Keratinocyte (primary cell): ENCODE measurements at regions not wholly inside any gene's neighbourhood (a gene's known extent, or its start where the extent isn't known, plus 50 kb on each side); places are given as distances from the start of the nearest gene placed in this dataset.

Source experiments
- DNase-seq: peaks from one replicate; pipeline ENCODE4 v3.0.0-alpha.2; 2011; ENCODE audit warnings: low read depth, missing footprints, low spot score
- FAIRE-seq: peaks from 2 replicates; lab custom pipeline; 2011; peaks lifted over from hg19 to GRCh38; lab: Jason Lieb, UNC
- H2AFZ ChIP-seq: 2 replicates; pipeline ENCODE4 v1.6.0; 2012; ENCODE audit warnings: low read length, control low read depth, inconsistent platforms; ENCODE audit not compliant: control insufficient read depth
- H3K27ac ChIP-seq: 2 replicates; pipeline ENCODE4 v1.5.1; 2011; ENCODE audit warnings: low read length; ENCODE audit not compliant: control insufficient read depth, insufficient read depth
- H3K27me3 ChIP-seq: 3 replicates; pipeline ENCODE4 v1.6.0; 2011; ENCODE audit warnings: low read length; ENCODE audit not compliant: control insufficient read depth, insufficient read depth; ENCODE audit errors: extremely low read depth
- H3K36me3 ChIP-seq, 2 experiments: 2 replicates in 1 of 2; 3 replicates in 1 of 2; pipeline ENCODE4 v1.5.1; 2011; ENCODE audit warnings: low read length in 2 of 2, mild to moderate bottlenecking in 1 of 2; ENCODE audit not compliant: control insufficient read depth in 2 of 2, insufficient read depth in 2 of 2; ENCODE audit errors: extremely low read depth in 1 of 2
- H3K4me1 ChIP-seq: 3 replicates; pipeline ENCODE4 v1.5.1; 2011; ENCODE audit warnings: low read length; ENCODE audit not compliant: control insufficient read depth, insufficient read depth; ENCODE audit errors: extremely low read depth
- H3K4me2 ChIP-seq: 3 replicates; pipeline ENCODE4 v1.6.0; 2011; ENCODE audit warnings: low read depth, low read length; ENCODE audit not compliant: control insufficient read depth, insufficient read depth; ENCODE audit errors: extremely low read depth
- H3K4me3 ChIP-seq, 3 experiments: fragments of 200-600 bp in 1 of 3; sonication (generic) in 1 of 3; 2 replicates in 2 of 3; 3 replicates in 1 of 3; pipeline ENCODE4 v1.5.1; 2011 to 2016; ENCODE audit warnings: low read length in 3 of 3, mild to moderate bottlenecking in 3 of 3, control low read depth in 2 of 3, inconsistent platforms in 1 of 3, low read depth in 1 of 3, mixed read lengths in 1 of 3, mixed run types in 1 of 3, moderate library complexity in 1 of 3; ENCODE audit not compliant: control insufficient read depth in 2 of 3, insufficient read depth in 2 of 3; ENCODE audit errors: extremely low read depth in 1 of 3
- H3K79me2 ChIP-seq: 2 replicates; pipeline ENCODE4 v1.6.0; 2012; ENCODE audit warnings: low read length; ENCODE audit not compliant: control insufficient read depth, insufficient read depth
- H3K9ac ChIP-seq: 3 replicates; pipeline ENCODE4 v1.6.0; 2011; ENCODE audit warnings: low read length; ENCODE audit not compliant: control insufficient read depth, insufficient read depth; ENCODE audit errors: extremely low read depth
- H3K9me1 ChIP-seq: 3 replicates; pipeline ENCODE4 v1.6.0; 2011; ENCODE audit warnings: low read length; ENCODE audit not compliant: control insufficient read depth, insufficient read depth; ENCODE audit errors: extremely low read depth
- H3K9me3 ChIP-seq: 2 replicates; pipeline ENCODE4 v1.5.1; 2012; ENCODE audit warnings: low read depth, low read length; ENCODE audit not compliant: control insufficient read depth
- H4K20me1 ChIP-seq: 3 replicates; pipeline ENCODE4 v1.6.0; 2011; ENCODE audit warnings: low read length; ENCODE audit not compliant: control insufficient read depth, insufficient read depth; ENCODE audit errors: extremely low read depth
- EZH2 ChIP-seq: IDR thresholded peaks from one replicate; pipeline ENCODE4 v1.6.1; 2012; ENCODE audit warnings: inconsistent platforms, mild to moderate bottlenecking, low read length, moderate library complexity
- dilution Hi-C: fragments of 300-500 bp; cut with MboI; formaldehyde crosslinking; loops from one replicate; pipeline ENCODE4 v1.7.0; 2020; ENCODE audit warnings: low sequenced_read_pairs; ENCODE audit not compliant: extremely low pct_ligation_motif_present
- TF ChIP-seq, protein P1 (sequence below), 3 experiments: IDR thresholded peaks in 1 of 3; conservative IDR thresholded peaks in 1 of 3; optimal IDR thresholded peaks in 1 of 3; 2 replicates in 2 of 3; 3 replicates in 1 of 3; pipeline versions ENCODE3 to v1.5.1; 2011; ENCODE audit warnings: low read length in 3 of 3, mild to moderate bottlenecking in 3 of 3, moderate library complexity in 2 of 3, control low read depth in 1 of 3, inconsistent platforms in 1 of 3; ENCODE audit not compliant: insufficient read depth in 2 of 3; ENCODE audit errors: extremely low read depth in 1 of 3

DNA sequence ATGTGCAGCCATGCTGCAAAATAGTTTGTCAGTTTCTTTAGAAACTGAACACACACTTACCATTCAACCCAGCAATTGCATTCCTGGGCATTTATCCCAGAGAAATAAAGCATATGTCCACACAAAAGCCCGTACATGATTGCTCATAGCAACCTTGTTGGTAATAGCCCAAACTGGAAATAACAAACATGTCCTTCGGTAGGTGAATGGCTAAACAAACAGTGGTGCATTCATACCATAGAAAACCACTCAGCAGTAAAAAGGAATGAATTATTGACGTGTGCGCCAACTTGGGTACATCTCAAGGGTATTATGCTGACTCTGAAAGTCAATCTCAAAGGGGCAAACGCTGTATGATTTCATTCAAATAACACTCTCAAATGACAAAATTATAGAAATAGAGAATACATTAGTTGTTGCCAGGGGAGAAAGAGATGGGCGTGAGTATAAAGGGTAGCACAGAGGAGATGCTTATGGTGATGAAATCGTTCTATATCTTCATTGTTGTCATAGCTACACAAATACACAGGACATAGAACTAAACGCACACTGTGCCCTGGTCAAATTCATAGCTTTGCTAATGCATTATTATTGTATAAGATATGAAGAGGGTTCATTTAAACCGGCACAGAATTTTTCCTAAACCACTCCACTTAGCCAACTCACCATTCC lies 58.2 kb downstream of the DRD1 start:
- H3K79me2 ChIP-seq: no peaks in the 10 kb centered on the region
- H3K4me2 ChIP-seq: no peak overlapping the region
- no peaks in the 10 kb centered on the region for H3K27me3 ChIP-seq
- H4K20me1 ChIP-seq: no peaks in the 10 kb centered on the region
- no peak overlapping the region for H3K9ac ChIP-seq
- no peaks in the 10 kb centered on the region for H3K9me1 ChIP-seq
- H3K36me3 ChIP-seq: no peaks in the 10 kb centered on the region
- no peaks in the 10 kb centered on the region for H3K9me3 ChIP-seq
- H3K27ac ChIP-seq: no peak overlapping the region
- FAIRE-seq: no peak
- H3K4me3 ChIP-seq: no peak overlapping the region
- DNase-seq: no peak
- TF ChIP-seq EZH2: no peak
- TF ChIP-seq, protein P1, sequence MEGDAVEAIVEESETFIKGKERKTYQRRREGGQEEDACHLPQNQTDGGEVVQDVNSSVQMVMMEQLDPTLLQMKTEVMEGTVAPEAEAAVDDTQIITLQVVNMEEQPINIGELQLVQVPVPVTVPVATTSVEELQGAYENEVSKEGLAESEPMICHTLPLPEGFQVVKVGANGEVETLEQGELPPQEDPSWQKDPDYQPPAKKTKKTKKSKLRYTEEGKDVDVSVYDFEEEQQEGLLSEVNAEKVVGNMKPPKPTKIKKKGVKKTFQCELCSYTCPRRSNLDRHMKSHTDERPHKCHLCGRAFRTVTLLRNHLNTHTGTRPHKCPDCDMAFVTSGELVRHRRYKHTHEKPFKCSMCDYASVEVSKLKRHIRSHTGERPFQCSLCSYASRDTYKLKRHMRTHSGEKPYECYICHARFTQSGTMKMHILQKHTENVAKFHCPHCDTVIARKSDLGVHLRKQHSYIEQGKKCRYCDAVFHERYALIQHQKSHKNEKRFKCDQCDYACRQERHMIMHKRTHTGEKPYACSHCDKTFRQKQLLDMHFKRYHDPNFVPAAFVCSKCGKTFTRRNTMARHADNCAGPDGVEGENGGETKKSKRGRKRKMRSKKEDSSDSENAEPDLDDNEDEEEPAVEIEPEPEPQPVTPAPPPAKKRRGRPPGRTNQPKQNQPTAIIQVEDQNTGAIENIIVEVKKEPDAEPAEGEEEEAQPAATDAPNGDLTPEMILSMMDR (optimal IDR thresholded peaks at IDR 0.05 in 1 of 3, IDR thresholded peaks at IDR 0.05 in 1 of 3, conservative IDR thresholded peaks at IDR 0.05 in 1 of 3; ENCODE audit: extremely low read depth in 1 of 3, insufficient read depth in 2 of 3, low read length in 3 of 3): no peak
- H3K4me1 ChIP-seq: no peaks in the 10 kb centered on the region
- dilution Hi-C loops: no loop called here
- H2AFZ ChIP-seq: no peak overlapping the region

DNA sequence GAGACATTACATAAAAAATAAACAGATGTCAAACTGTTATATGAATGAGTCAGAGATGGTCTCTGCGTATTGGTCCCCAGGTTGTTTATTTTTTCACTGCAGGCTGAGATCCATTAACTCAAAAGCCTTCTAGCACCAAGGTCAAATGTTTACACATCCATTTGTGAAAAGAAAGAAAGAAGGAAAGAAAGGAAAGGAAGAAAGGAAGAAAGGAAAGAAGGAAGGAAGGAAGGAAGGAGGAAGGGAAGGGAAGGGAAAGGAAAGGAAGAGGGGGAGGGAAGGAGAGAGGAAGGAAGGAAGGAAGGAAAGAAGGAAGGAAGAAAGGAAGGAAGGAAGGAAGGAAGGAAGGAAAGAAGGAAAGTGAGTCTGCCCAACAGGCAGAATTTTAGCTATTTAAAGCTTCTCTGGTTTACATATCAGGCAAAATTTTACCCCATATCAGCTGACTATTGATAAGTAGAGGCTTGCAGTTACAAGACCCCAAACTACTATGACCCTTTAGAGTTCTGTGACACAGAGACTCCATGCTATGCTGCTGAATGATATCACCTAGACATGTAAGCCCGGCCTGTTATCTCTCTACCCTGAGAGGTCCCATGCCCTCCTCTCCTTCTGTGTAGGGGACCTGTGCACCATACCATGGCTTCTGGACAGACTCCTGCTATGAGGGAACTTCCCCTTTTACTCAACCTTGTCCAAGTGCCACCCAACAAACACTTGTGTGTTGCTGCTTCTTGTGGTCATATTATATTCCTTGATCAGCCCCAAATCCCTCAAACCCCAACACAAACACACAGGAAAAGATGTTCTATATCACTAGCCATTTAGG lies 59.0 kb downstream of the DRD1 start:
- no peak overlapping the region for H3K4me2 ChIP-seq
- H3K79me2 ChIP-seq: no peaks in the 10 kb centered on the region
- H3K4me3 ChIP-seq: no peak overlapping the region
- DNase-seq: no peak
- H3K9me1 ChIP-seq: no peaks in the 10 kb centered on the region
- dilution Hi-C loops: no loop called here
- no peak for FAIRE-seq
- H3K9me3 ChIP-seq: no peaks in the 10 kb centered on the region
- no peaks in the 10 kb centered on the region for H4K20me1 ChIP-seq
- no peak overlapping the region for H3K9ac ChIP-seq
- no peak overlapping the region for H2AFZ ChIP-seq
- no peak overlapping the region for H3K27ac ChIP-seq
- no peaks in the 10 kb centered on the region for H3K36me3 ChIP-seq
- TF ChIP-seq, protein P1 (optimal IDR thresholded peaks at IDR 0.05 in 1 of 3, IDR thresholded peaks at IDR 0.05 in 1 of 3, conservative IDR thresholded peaks at IDR 0.05 in 1 of 3; ENCODE audit: extremely low read depth in 1 of 3, insufficient read depth in 2 of 3, low read length in 3 of 3): no peak
- no peak for TF ChIP-seq EZH2
- H3K4me1 ChIP-seq: no peaks in the 10 kb centered on the region
- no peaks in the 10 kb centered on the region for H3K27me3 ChIP-seq
